Pancreas (tissue), 10 donors: ENCODE measurements at regions not wholly inside any gene's neighbourhood (a gene's known extent, or its start where the extent isn't known, plus 50 kb on each side); places are given as distances from the start of the nearest gene placed in this dataset.

ENCODE experiments used
- ATAC-seq, 4 donors: fragments of 200-7000 bp; cut with Tn5 transposase; one replicate each; pipeline versions ENCODE4 v1.8.0 to v1.9.1; 2020; ENCODE audit warnings: mild to moderate bottlenecking in 4 of 4, moderate library complexity in 4 of 4
- DNase-seq, 6 donors: peaks; one replicate each; pipeline ENCODE4 v3.0.0-alpha.2; 2020
- FAIRE-seq: peaks from 2 replicates; lab custom pipeline; 2012; peaks lifted over from hg19 to GRCh38; lab: Jason Lieb, UNC
- H3K27ac ChIP-seq, 4 donors: fragments of 200-600 bp; sonication (generic); 1 replicate in 3 of 4; 2 replicates in 1 of 4; pipeline versions ENCODE4 v1.5.0 to v1.8.0; 2020
- H3K27me3 ChIP-seq, 4 donors: fragments of 200-600 bp; one replicate each; pipeline ENCODE4 v1.8.0; 2021
- H3K36me3 ChIP-seq, 3 donors: fragments of 200-600 bp; sonication (generic) in 1 of 3; one replicate each; pipeline versions ENCODE4 v1.5.0 to v1.8.0; 2020 to 2021
- H3K4me1 ChIP-seq, 3 donors: fragments of 200-600 bp; one replicate each; pipeline ENCODE4 v1.8.0; 2021
- H3K4me3 ChIP-seq, 4 donors: fragments of 200-600 bp; sonication (generic) in 2 of 4; one replicate each; pipeline versions ENCODE4 v1.5.0 to v1.8.0; 2020 to 2021
- H3K9me3 ChIP-seq, 4 donors: fragments of 200-600 bp; one replicate each; pipeline ENCODE4 v1.8.0; 2021
- CTCF ChIP-seq, 4 donors: fragments of 200-600 bp; sonication (generic) in 3 of 4; IDR thresholded peaks; one replicate each; pipeline versions ENCODE4 v1.5.0 to v1.8.0; 2021; ENCODE audit warnings: antibody characterized with exemption in 4 of 4
- WGBS, 2 donors: extraction: QIAGEN DNeasy Blood & Tissue Kit; methylation state at CpG; one replicate each; pipeline ENCODE4 v1.1.7; 2013; 5-methylcytosine and 5-hydroxymethylcytosine counted together
- intact Hi-C, 3 donors: fragments of 100-400 bp; cut with DNase I; formaldehyde crosslinking; loops; one replicate each; pipeline versions ENCODE4 v1.11.1 to v1.14.2; 2022
- donor health status: healthy with polysubstance abuse.
- donor health status: DM: no; HTN: no; CAD: no; lungs with moderate emphysema.
- donor health status: DM: no; HTN: no; CAD: no.
- donor health status: control.
- donor health status: control.
- donor health status: Bipolar disorder and iron deficiency.
- donor health status: DM: yes; HTN: yes; CAD: no.
- donor health status: DM: no; HTN: no; CAD: no.
- donor health status: DM: no; HTN: no; CAD: no.
- donor health status: DM: yes; HTN: yes; CAD: no.

GRCh38 chr16:87072101-87072500 lies 245.1 kb downstream of the C16orf95 start:
- WGBS, 2 donors = 75 to 81% methylated on average over 8 of the region's 8 CpGs
- DNase-seq = no peak
- no peak overlapping the region for H3K27ac ChIP-seq
- no peaks in the 10 kb centered on the region for H3K9me3 ChIP-seq
- no peaks in the 10 kb centered on the region for H3K4me1 ChIP-seq
- no peak overlapping the region for H3K4me3 ChIP-seq
- ATAC-seq = no peak
- no peaks in the 10 kb centered on the region for H3K27me3 ChIP-seq
- no peak for FAIRE-seq
- H3K36me3 ChIP-seq = no peaks in the 10 kb centered on the region
- TF ChIP-seq CTCF (IDR thresholded peaks at IDR 0.05) = no peak
- intact Hi-C loops = loop anchor here in 1 of 3 donors (10.0 kb wide), 1 partner anchor 497 kb away; the partner anchor contains the start of gene FOXL1

- H3K27me3 ChIP-seq = no peaks in the 10 kb centered on the region
- 86 to 89% methylated on average over 19 of the region's 19 CpGs for WGBS, 2 donors
- no peak overlapping the region for H3K27ac ChIP-seq
- H3K9me3 ChIP-seq = no peaks in the 10 kb centered on the region
- ATAC-seq (no peak), DNase-seq (peak in 1 of 6 donors; percentile 4), FAIRE-seq (no peak)
- H3K4me3 ChIP-seq = no peak overlapping the region
- no peaks in the 10 kb centered on the region for H3K36me3 ChIP-seq
- no peaks in the 10 kb centered on the region for H3K4me1 ChIP-seq
- intact Hi-C loops = loop anchor here in 1 of 3 donors (10.0 kb wide), 1 partner anchor 500 kb away; the partner anchor contains the start of gene FOXL1
- no peak for TF ChIP-seq CTCF (IDR thresholded peaks at IDR 0.05)
Observed at GRCh38 chr16:87074641-87075318, 242.4 kb downstream of the C16orf95 start.

- WGBS, 2 donors = 90 to 91% methylated on average over 12 of the region's 12 CpGs
- Histone ChIP-seq H3K27ac (no peak overlapping the region), H3K4me1 (no peaks in the 10 kb centered on the region), H3K4me3 (no peak overlapping the region), H3K27me3 (no peaks in the 10 kb centered on the region), H3K9me3 (no peaks in the 10 kb centered on the region), H3K36me3 (no peaks in the 10 kb centered on the region)
- no peak for ATAC-seq
- intact Hi-C loops = loop anchor here in 1 of 3 donors (10.0 kb wide), 1 partner anchor 501 kb away; the partner anchor contains the start of gene FOXL1
- no peak for TF ChIP-seq CTCF (IDR thresholded peaks at IDR 0.05)
- no peak for FAIRE-seq
- peak in 1 of 6 donors; percentile 4 for DNase-seq
Observed at GRCh38 chr16:87075319-87075860, 241.8 kb downstream of the C16orf95 start.

GRCh38 chr16:87076331-87076949 lies 240.8 kb downstream of the C16orf95 start:
- ATAC-seq (no peak), FAIRE-seq (no peak), DNase-seq (no peak)
- H3K4me1 ChIP-seq = no peaks in the 10 kb centered on the region
- no peak for TF ChIP-seq CTCF (IDR thresholded peaks at IDR 0.05)
- no peak overlapping the region for H3K4me3 ChIP-seq
- H3K36me3 ChIP-seq = no peaks in the 10 kb centered on the region
- H3K27ac ChIP-seq = no peak overlapping the region
- 90 to 91% methylated on average over 20 of the region's 20 CpGs for WGBS, 2 donors
- intact Hi-C loops = loop anchor here in 1 of 3 donors (10.0 kb wide), 1 partner anchor 502 kb away; the partner anchor contains the start of gene FOXL1
- H3K9me3 ChIP-seq = no peaks in the 10 kb centered on the region
- H3K27me3 ChIP-seq = no peaks in the 10 kb centered on the region
